ENCODE measurements at regions not wholly inside any gene's neighbourhood (a gene's known extent, or its start where the extent isn't known, plus 50 kb on each side); places are given as distances from the start of the nearest gene placed in this dataset.

GRCh38 chr1:81109038-81109437, 691.7 kb upstream of the ADGRL2 start:
- TF ChIP-seq, protein P1, sequence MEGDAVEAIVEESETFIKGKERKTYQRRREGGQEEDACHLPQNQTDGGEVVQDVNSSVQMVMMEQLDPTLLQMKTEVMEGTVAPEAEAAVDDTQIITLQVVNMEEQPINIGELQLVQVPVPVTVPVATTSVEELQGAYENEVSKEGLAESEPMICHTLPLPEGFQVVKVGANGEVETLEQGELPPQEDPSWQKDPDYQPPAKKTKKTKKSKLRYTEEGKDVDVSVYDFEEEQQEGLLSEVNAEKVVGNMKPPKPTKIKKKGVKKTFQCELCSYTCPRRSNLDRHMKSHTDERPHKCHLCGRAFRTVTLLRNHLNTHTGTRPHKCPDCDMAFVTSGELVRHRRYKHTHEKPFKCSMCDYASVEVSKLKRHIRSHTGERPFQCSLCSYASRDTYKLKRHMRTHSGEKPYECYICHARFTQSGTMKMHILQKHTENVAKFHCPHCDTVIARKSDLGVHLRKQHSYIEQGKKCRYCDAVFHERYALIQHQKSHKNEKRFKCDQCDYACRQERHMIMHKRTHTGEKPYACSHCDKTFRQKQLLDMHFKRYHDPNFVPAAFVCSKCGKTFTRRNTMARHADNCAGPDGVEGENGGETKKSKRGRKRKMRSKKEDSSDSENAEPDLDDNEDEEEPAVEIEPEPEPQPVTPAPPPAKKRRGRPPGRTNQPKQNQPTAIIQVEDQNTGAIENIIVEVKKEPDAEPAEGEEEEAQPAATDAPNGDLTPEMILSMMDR (IDR thresholded peaks at IDR 0.05; ENCODE audit: low read depth, low read length, missing input control) = no peak
- no peak for TF ChIP-seq HNF4G (IDR thresholded peaks at IDR 0.05)
- no peak for TF ChIP-seq JUND (IDR thresholded peaks at IDR 0.05)
- TF ChIP-seq, protein P2, sequence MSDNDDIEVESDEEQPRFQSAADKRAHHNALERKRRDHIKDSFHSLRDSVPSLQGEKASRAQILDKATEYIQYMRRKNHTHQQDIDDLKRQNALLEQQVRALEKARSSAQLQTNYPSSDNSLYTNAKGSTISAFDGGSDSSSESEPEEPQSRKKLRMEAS (IDR thresholded peaks at IDR 0.05) = no peak
- TF ChIP-seq ATF3 (IDR thresholded peaks at IDR 0.05) = no peak
- TF ChIP-seq FOXA1 (IDR thresholded peaks at IDR 0.05) = no peak
- H3K27me3 ChIP-seq (ENCODE audit: control insufficient read depth in 4 of 4, insufficient read depth in 4 of 4, low read length in 3 of 4) = peaks cover 0 to 2% (median 0%) of the 10 kb centered on the region in 4 donors
- 91% methylated on average over 4 of the region's 4 CpGs for WGBS
- no peaks in the 10 kb centered on the region for H3K9me3 ChIP-seq (ENCODE audit: control insufficient read depth in 4 of 4, low read length in 3 of 4)
- no peak for DNase-seq (ENCODE audit: low spot score)
- H3K36me3 ChIP-seq (ENCODE audit: control insufficient read depth in 4 of 4, insufficient read depth in 3 of 4, low read depth in 1 of 4, low read length in 3 of 4) = no peaks in the 10 kb centered on the region
- no peak overlapping the region for H3K27ac ChIP-seq (ENCODE audit: low read depth in 1 of 2, low read length in 2 of 2)
- no peak overlapping the region for H3K4me3 ChIP-seq (ENCODE audit: low read depth in 1 of 3, low read length in 3 of 3)
- H3K4me1 ChIP-seq (ENCODE audit: control insufficient read depth in 4 of 4, insufficient read depth in 4 of 4, low read length in 3 of 4) = no peaks in the 10 kb centered on the region
- H3K9ac ChIP-seq (ENCODE audit: low read depth in 1 of 2, low read length in 2 of 2) = no peak overlapping the region

DNA sequence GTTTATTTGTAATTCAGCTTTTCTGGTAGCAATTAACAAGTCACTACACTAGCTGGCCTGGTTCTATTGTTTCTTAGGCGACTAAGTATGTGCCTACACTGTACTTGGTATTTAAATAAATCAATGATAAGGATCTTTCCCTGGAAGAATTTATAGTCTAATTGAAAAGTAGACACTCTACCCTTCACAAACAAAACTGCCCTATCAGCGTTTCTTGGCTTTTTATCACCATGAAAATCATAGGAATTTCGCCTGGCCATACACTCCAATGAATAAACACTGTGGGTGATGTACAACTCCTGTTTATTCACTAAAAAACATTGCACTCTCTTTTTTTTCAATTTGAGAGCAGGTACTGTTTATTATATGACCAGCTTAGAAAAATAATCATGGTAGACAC, 702.9 kb upstream of the ADGRL2 start:
- H3K9ac ChIP-seq (ENCODE audit: low read depth in 1 of 2, low read length in 2 of 2) = no peak overlapping the region
- 77% methylated on average over 3 of the region's 3 CpGs for WGBS

More for the DNA sequence above, 702.9 kb upstream of the ADGRL2 start:
- DNase-seq (ENCODE audit: low spot score) = no peak
- no peaks in the 10 kb centered on the region for H3K27me3 ChIP-seq (ENCODE audit: control insufficient read depth in 4 of 4, insufficient read depth in 4 of 4, low read length in 3 of 4)
- no peak overlapping the region for H3K27ac ChIP-seq (ENCODE audit: low read depth in 1 of 2, low read length in 2 of 2)
- no peaks in the 10 kb centered on the region for H3K36me3 ChIP-seq (ENCODE audit: control insufficient read depth in 4 of 4, insufficient read depth in 3 of 4, low read depth in 1 of 4, low read length in 3 of 4)
- H3K4me1 ChIP-seq (ENCODE audit: control insufficient read depth in 4 of 4, insufficient read depth in 4 of 4, low read length in 3 of 4) = no peaks in the 10 kb centered on the region
- H3K4me3 ChIP-seq (ENCODE audit: low read depth in 1 of 3, low read length in 3 of 3) = no peak overlapping the region
- H3K9me3 ChIP-seq (ENCODE audit: control insufficient read depth in 4 of 4, low read length in 3 of 4) = no peaks in the 10 kb centered on the region
- no peak for TF ChIP-seq ZBTB33 (IDR thresholded peaks at IDR 0.05)
- TF ChIP-seq, protein P1 (IDR thresholded peaks at IDR 0.05; ENCODE audit: low read depth, low read length, missing input control) = no peak

Data from liver (tissue), 8 donors.